ENCODE measurements at regions not wholly inside any gene's neighbourhood (a gene's known extent, or its start where the extent isn't known, plus 50 kb on each side); places are given as distances from the start of the nearest gene placed in this dataset.

GRCh38 chr6:67350729-67351128 is 1284.4 kb upstream of the ADGRB3 start:
- TF ChIP-seq, protein P1, sequence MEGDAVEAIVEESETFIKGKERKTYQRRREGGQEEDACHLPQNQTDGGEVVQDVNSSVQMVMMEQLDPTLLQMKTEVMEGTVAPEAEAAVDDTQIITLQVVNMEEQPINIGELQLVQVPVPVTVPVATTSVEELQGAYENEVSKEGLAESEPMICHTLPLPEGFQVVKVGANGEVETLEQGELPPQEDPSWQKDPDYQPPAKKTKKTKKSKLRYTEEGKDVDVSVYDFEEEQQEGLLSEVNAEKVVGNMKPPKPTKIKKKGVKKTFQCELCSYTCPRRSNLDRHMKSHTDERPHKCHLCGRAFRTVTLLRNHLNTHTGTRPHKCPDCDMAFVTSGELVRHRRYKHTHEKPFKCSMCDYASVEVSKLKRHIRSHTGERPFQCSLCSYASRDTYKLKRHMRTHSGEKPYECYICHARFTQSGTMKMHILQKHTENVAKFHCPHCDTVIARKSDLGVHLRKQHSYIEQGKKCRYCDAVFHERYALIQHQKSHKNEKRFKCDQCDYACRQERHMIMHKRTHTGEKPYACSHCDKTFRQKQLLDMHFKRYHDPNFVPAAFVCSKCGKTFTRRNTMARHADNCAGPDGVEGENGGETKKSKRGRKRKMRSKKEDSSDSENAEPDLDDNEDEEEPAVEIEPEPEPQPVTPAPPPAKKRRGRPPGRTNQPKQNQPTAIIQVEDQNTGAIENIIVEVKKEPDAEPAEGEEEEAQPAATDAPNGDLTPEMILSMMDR (IDR thresholded peaks at IDR 0.05): no peak
- no peak for TF ChIP-seq POLR2A (IDR thresholded peaks at IDR 0.05)

All from prostate gland (tissue), 2 donors.